ENCODE measurements at regions not wholly inside any gene's neighbourhood (a gene's known extent, or its start where the extent isn't known, plus 50 kb on each side); places are given as distances from the start of the nearest gene placed in this dataset.

- H3K9me3 ChIP-seq = no peaks in the 10 kb centered on the region
- no peaks in the 10 kb centered on the region for H3K27me3 ChIP-seq
- H3K4me1 ChIP-seq = no peaks in the 10 kb centered on the region
- no peak for DNase-seq (ENCODE audit: low spot score)
- no peak overlapping the region for H3K4me3 ChIP-seq
- no peak overlapping the region for H3K27ac ChIP-seq
- no peaks in the 10 kb centered on the region for H3K36me3 ChIP-seq
- TF ChIP-seq, protein P1, sequence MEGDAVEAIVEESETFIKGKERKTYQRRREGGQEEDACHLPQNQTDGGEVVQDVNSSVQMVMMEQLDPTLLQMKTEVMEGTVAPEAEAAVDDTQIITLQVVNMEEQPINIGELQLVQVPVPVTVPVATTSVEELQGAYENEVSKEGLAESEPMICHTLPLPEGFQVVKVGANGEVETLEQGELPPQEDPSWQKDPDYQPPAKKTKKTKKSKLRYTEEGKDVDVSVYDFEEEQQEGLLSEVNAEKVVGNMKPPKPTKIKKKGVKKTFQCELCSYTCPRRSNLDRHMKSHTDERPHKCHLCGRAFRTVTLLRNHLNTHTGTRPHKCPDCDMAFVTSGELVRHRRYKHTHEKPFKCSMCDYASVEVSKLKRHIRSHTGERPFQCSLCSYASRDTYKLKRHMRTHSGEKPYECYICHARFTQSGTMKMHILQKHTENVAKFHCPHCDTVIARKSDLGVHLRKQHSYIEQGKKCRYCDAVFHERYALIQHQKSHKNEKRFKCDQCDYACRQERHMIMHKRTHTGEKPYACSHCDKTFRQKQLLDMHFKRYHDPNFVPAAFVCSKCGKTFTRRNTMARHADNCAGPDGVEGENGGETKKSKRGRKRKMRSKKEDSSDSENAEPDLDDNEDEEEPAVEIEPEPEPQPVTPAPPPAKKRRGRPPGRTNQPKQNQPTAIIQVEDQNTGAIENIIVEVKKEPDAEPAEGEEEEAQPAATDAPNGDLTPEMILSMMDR (IDR thresholded peaks at IDR 0.05) = no peak
These were observed 1197.3 kb downstream of the BRD1 start for GRCh38 chr22:48630433-48630754.

- H3K4me1 ChIP-seq = no peaks in the 10 kb centered on the region
- no peak for DNase-seq (ENCODE audit: low spot score)
- no peaks in the 10 kb centered on the region for H3K27me3 ChIP-seq
- H3K27ac ChIP-seq = no peak overlapping the region
- TF ChIP-seq, protein P1 (IDR thresholded peaks at IDR 0.05) = no peak
- H3K4me3 ChIP-seq = no peak overlapping the region
- no peaks in the 10 kb centered on the region for H3K36me3 ChIP-seq
- no peaks in the 10 kb centered on the region for H3K9me3 ChIP-seq
These were observed 1197.8 kb downstream of the BRD1 start for GRCh38 chr22:48629631-48630432.

DNA sequence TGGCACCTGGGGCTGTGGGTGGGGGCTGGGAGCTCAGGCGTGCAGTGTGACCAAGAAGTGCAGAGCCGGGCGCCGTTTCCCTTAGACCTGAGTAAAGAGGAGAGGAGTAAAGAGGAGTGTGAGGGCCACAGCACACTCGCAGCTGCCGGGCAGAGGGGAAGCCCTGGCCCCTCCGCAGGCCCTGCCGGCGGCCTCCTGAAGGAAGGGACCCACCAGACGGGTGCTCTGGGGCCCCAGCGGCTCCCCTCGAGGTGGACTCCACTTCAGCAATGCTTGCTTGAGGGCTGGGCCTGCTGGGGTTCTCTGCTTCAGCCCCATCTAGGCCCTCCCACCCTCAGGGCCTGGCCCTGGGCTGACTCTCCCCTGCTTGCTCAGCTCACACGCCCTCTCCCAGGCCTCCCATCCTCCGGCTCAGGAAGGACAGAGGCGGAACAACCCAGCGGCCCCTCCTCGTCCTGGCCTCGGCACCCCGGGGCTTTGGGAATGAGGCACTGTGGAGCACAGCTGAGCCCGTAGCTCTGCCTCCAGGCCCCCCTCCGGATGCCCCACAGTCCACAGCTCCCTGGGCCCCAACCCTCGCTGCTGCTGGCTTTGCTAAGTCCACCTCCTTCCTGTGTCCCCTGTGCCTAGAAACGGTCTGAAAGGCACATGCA is 1198.7 kb downstream of the BRD1 start:
- H3K27me3 ChIP-seq = no peaks in the 10 kb centered on the region
- no peaks in the 10 kb centered on the region for H3K9me3 ChIP-seq

DNA sequence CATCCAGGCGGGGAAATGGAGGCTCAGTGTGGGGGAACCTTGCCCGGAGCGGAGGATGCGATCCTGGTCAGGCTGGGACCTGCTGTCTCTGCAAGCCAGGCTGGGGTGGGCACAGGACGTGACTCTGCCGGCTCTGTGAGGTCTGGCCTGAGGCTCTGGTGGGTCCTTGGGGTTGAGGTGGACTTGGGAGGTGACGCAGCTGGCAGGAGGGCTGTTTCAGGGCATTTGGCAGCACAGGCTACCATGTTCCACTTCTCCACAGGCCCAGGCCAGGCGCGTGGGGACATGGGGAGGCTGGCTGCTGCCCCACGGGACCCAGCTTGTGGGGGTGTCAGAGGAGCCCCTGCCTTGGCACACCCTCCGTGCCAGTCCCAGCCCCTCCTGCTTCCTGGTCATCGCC is 1199.7 kb downstream of the BRD1 start:
- Histone ChIP-seq H3K27me3 (no peaks in the 10 kb centered on the region), H3K9me3 (no peaks in the 10 kb centered on the region), H3K36me3 (no peaks in the 10 kb centered on the region), H3K27ac (no peak overlapping the region), H3K4me1 (no peaks in the 10 kb centered on the region), H3K4me3 (no peak overlapping the region)
- TF ChIP-seq, protein P1 (IDR thresholded peaks at IDR 0.05) = no peak
- no peak for DNase-seq (ENCODE audit: low spot score)

More for the DNA sequence above, 1198.7 kb downstream of the BRD1 start:
- Histone ChIP-seq H3K36me3 (no peaks in the 10 kb centered on the region), H3K4me3 (no peak overlapping the region), H3K4me1 (no peaks in the 10 kb centered on the region), H3K27ac (no peak overlapping the region)
- DNase-seq (ENCODE audit: low spot score) = no peak
- TF ChIP-seq, protein P1 (IDR thresholded peaks at IDR 0.05) = no peak

DNA sequence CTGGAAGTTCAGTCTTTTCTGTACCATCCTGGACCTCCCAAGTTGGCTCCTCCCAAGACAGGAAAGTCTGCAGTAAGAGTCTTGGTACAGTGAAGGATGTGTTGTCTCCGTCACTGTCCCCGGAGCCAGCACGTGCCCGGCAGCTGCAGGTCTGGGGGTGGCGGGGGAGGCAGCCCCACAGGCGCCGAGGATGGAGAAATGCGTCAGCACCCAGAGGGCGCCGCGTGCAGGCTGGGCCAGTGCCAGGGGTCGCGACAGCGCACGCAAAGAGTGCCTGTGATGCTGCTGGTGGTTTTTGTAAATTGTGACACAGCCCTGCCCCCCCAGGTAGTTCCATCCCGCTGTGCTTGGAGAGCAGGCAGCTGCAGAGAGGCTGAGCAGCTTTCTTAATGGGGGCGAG is 1200.5 kb downstream of the BRD1 start:
- no peaks in the 10 kb centered on the region for H3K36me3 ChIP-seq
- no peaks in the 10 kb centered on the region for H3K4me1 ChIP-seq
- H3K4me3 ChIP-seq = no peak overlapping the region
- no peak for DNase-seq (ENCODE audit: low spot score)
- H3K27me3 ChIP-seq = no peaks in the 10 kb centered on the region
- no peaks in the 10 kb centered on the region for H3K9me3 ChIP-seq
- TF ChIP-seq, protein P1 (IDR thresholded peaks at IDR 0.05) = no peak
- H3K27ac ChIP-seq = no peak overlapping the region

Measured in right atrium auricular region (tissue), 2 donors.